HG02938 (cell line): ENCODE measurements at regions not wholly inside any gene's neighbourhood (a gene's known extent, or its start where the extent isn't known, plus 50 kb on each side); places are given as distances from the start of the nearest gene placed in this dataset.

Experiments
- ATAC-seq: cut with Tn5 transposase; IDR thresholded peaks from one replicate; pipeline ENCODE4 v1.9.1; 2021; ENCODE audit warnings: mild to moderate bottlenecking, moderate library complexity; ENCODE audit not compliant: unreplicated experiment

DNA sequence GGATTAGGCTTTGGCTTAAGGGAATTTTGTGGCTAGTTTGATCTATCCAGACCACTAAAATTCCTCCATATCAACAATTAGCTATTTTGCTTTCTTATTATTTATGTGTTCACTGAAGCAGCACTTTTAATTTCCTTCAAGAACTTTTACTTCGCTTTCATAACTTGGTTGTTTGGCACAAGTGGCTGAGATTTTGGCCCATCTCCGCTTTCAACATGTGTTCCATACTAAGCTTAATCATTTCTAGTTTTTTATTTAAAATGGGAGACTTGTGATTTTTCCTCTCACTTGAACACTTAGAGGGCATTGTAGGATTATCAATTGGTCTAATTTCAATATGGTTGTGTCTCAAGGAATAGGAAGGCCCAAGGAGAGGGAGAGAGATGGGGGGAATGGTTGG is 102.4 kb upstream of the HSF2 start:
- ATAC-seq: no peak

DNA sequence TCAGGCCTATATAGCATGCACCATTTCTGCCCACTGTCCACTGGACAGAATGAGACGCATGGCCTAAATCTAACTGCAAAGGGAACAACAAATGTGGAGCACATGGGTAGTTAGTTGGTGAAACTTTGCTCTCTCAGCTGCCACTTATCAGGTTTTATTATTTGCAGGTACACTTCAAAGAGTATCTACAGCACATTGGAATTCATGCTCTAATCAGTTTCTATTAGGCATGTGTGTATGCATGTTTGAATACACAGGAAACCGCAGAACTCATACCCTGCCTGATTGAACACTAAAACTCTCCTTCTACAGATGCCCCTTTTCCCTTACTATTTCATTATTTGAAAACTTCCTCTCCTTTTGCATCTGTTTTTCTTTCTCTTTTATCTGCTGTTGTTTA is 97.4 kb upstream of the HSF2 start:
- ATAC-seq: no peak

DNA sequence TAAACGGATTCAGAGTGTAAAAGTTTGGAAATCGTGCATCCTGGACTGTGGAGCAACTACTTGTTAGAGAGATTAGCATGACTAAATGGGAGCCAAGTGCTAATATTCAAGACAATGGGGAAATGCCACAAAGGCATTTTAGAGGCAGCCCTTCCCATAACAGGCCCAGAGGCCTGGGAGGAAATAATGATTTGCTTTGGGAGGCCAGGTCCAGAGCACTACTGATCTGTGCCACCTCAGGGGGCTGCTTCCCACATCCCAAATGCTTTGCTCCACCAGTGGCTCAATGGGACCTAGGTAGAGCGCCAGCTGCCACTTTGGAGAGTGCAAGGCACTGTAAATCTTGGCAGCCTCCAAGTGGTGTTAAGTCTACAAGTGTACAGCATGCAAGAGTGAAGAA is 91.9 kb upstream of the HSF2 start:
- ATAC-seq: no peak

DNA sequence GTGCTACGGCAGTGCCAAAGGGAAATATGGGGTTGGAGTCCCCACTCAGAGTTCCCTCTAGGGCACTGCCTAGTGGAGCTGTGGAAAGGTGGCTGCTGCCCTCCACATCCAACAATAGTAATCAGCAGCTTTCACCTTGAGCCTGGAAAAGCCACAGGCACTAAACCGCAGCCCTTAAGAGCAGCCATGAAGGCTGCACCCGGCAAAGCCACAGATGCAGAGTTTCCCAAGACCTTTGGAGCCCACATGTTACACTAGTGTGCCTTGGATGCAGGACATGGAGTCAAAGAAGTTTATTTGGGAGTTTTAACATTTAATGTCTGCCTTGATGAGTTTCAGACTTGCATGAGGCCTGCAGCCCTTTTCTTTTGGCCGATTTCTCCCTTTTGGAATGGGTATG is 91.4 kb upstream of the HSF2 start:
- ATAC-seq: no peak

DNA sequence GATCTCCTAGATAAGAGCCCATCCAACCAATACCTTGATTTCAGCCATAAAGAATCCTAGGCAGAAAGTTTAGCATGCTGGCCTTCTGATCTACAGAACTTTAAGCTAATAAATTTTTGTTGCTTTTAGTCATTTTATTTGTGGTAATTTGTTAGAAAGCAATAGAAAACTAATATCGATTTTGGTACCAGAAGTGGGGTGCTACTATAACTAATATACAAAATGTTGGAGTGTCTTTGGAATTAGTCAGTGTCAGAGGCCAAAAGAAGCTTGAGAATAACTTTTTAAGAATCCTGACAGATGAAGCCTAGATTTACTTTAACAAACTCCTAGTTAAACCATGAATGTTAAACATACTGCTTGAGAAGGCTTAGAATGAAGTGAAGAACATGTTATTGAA is 83.6 kb upstream of the HSF2 start:
- ATAC-seq: no peak

DNA sequence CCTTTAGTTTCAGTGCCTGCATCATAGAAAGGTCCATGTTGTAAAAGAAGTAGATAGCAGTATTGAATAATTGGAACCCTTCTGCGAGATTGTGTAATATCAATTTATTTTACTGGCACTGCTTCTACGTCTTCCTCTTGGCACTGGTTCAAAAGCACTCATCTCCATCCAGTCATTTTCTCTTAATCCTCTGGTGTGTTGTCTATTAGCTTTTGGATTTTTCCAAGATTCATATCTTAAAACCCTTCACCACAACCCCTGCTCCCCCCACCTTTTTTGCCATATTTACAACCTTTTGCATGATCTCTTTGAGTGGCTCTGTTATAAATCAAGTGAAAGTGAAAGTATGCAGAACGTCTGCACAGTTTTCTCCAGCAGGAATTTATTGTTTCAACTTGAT is 76.6 kb upstream of the HSF2 start:
- no peak for ATAC-seq

DNA sequence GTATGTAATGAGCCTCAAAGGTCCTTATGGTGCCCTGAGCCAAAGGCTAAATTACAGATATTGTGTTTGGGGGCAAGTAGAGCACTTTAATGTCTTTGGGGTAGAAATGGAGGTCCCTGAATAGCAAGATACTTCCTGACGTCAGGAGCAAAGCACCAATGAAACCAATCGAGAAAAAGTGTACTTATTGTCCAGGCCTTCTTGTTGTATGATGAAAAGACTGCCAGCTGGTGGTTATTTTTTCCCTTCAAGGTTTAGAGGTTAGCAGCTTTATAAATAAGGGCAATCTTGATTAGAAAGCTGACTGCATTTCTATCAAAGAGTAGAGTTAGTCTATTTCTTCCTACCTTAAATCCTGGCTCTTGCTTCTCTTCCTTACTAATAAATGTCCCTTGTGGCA is 76.1 kb upstream of the HSF2 start:
- no peak for ATAC-seq

DNA sequence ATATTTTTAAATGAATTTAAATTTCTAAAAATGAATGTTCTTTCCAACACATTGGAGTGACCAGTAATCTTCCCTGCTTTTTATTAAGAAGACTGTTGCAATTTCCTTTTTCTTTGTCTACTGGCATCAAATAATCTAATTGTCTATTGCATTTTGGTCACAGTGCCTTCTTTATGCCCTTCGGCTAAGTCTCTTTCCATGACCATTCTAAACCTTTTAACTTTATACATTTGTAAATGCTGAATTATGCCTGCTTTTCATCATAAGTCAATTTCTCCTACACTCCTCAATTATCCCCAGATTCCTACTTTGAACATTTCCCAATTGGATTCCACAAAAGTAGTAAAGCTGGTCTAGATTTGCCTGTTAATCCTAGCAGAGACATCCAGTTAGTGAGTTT is 69.1 kb upstream of the HSF2 start:
- ATAC-seq: no peak

DNA sequence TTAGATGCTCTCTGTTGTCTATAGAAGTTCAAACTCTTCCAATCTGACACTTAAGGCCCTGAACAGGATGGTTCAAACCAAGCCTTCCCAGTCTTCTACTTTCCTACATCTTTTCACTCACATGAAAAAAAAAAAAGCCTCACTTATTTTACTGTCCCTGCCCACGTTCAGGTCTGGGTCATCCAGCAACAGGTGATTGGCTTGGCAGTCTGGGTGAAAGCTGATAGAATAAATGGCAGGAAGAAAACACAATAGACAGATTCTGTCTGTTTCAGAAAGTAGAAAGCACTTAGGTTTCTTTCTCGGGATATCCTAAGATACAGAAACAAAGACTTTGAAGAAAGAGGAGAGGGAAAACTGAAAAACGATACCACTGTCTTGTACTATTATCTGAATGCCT is 61.8 kb upstream of the HSF2 start:
- ATAC-seq: no peak

DNA sequence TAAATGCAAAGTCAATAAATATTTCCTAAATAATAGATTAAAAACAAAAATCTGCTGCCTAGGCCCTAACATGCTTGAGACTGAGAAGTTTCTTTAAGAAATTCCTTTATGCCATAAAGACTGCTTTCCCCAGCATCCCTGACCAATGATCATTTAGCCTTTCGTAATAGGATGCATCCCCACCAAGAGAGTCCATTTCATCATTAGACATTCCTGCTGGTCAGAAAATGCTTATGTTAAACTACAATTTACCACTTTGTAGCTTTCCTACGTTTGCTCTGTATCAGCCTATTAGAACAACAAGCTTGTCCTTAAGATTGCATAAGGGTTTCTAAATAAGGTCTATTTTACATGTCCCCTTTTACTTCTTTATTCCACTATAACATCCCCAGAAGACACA is 59.8 kb upstream of the HSF2 start:
- no peak for ATAC-seq

DNA sequence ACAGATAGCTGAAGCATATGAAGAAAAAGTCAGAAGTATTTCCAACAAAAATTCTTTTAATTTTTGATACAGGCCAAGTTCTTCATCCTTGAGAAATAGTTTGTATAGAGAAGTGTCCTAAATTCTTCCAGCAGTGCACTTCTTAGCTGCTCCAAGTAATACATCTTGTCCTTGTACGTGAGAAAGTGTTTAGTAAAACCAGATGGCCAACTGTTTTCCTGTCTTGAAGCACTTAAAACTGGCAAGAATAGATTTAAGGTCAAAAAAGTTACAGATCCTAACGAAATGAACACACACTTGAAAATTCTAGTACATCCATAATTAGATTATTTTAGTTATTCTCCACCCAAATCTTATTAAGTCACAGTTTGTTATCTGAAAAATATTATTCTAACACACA is 52.2 kb upstream of the HSF2 start:
- ATAC-seq: no peak

DNA sequence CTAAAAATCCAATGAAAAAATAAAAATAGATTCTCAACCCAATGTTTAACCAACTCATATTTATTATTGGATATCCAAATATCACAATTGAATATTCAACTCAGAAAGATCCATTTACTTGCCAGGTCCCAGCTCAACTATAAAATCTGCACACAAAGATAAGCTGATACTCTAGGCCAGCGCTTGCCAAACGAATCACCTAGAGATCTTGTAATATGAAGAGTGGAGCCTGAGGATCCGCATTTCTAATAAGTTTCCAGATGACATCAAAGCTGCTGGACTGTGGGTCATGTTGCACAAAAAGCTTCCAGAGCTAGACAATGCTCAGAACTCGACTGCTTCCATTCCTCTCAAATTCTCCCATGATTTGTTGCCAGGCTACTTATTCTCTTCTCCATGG is 51.7 kb upstream of the HSF2 start:
- ATAC-seq: no peak
